Activated CD4-positive, alpha-beta T cell treated with anti-CD3 and anti-CD28 coated beads, Interleukin-2, amount 50 U/mL, for 4 hours (primary cell): ENCODE measurements at regions not wholly inside any gene's neighbourhood (a gene's known extent, or its start where the extent isn't known, plus 50 kb on each side); places are given as distances from the start of the nearest gene placed in this dataset.
"Not testable (repeated sequence)": the region's sequence is repeated elsewhere in the genome, so short reads cannot be mapped to it uniquely, and the experiment has no call there.

ENCODE experiments used
- DNase-seq, 2 experiments: peaks; one replicate each; pipeline ENCODE4 v3.0.0-alpha.2; 2020

DNA sequence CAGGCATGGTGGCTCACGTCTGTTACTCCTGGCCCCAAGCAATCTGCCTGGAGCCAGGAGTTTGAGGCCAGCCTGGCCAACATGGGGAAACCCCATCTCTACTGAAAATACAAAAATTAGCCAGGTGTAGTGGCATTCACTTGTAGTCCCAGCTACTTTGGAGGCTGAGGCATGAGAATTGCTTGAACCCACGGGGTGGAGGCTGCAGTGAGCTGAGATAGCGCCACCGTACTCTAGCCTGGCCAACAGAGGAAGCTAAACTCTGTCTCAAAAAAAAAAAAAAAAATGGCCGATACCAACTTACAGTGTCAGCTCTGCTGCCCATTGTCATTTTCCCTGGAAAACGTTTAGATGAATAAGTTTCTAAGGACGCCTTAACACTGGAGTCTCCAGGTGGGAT is 489.9 kb downstream of the TFAP2A start:
- no peak for DNase-seq

DNA sequence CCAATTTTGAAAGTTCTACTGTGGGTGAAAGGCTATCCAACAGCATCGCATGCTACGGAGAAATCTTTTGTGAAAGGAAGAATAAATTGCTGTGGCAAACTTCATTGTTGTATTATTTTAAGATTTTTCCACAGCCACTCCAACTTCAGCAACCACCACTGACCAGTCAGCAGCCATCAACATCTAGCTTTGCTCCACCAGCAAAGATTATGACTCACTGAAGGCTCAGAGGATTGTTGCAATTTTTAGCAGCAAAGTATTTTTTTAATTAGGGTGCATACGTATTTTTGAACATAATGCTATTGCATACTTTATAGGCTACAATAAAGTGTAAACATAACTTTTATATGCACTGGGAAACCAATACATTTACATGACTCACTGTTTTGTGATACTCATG is 493.5 kb downstream of the TFAP2A start:
- no peak for DNase-seq

DNA sequence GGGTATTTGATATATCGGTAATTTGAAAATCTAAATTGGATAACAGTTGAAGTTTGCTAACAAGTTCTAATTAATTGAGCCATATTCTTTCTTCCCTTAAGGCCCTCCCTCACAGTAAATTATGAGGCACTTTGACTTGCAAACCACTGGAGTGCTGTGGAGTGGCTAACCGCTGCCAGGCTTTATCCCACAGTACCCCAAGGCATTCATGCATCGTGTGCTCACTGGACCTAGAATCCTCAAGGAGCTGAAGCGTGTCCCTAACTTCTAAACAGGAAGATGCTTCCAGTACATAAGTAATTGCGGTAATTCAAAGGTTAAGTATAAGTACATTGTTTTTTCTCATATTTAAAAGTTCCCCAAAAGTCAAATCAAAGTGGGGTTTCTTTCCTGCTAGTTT is 499.9 kb downstream of the TFAP2A start:
- no peak for DNase-seq

DNA sequence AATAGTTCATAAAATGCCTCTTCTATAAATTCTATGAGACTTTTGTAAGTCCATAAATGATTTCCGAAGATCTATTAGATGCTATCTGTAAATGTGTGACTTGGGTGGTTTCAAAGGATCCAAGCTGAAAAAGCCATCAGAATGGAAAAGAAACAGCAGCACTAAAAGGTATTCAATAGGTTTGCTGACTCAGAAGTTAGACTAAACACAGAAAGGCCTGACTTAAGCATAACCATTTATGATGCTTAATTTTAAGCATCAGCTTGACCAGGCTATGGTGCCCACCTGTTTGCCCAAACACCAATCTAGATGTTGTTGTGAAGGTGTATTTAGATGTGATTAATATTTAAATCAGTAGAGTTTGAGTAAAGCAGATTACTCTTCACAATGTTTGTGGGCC is 513.5 kb downstream of the TFAP2A start:
- DNase-seq, result no peak

DNA sequence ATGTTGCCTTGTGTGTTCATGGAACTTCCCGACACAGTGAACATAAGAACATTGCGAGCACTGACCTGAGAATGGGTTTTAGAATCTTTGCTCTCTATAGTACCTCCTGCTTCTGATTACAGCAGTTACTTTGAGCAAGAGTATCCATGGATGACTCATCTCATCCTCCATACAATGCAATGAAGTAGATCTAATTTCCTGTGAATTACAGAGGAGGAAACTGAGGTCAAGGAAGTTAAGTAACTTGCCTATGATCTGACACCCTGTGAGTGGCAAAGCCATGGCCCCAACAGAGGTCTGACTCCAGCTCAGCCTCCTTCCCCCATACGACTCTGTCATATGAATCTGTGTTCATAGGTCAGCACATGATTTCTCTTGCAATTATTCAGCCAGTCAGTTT is 518.1 kb downstream of the TFAP2A start:
- DNase-seq, result no peak

DNA sequence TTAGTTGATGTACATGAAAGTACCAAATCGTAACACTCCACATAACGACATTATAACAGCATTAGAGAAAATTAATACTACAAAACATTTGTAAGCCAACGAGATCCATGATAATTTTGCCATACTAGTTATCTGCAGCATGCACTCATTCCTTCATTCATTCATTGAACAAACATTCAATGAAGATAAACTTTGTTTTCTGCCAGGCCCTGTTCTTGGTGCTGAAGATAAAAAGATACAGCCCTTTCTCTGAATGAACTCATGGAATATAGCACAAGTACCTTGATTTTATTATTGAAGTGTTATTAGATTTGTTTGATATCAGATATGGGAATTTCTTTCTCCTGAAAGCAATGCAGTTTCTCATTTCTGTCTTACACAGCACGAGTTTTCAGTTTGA is 524.0 kb downstream of the TFAP2A start:
- DNase-seq, result no peak

DNA sequence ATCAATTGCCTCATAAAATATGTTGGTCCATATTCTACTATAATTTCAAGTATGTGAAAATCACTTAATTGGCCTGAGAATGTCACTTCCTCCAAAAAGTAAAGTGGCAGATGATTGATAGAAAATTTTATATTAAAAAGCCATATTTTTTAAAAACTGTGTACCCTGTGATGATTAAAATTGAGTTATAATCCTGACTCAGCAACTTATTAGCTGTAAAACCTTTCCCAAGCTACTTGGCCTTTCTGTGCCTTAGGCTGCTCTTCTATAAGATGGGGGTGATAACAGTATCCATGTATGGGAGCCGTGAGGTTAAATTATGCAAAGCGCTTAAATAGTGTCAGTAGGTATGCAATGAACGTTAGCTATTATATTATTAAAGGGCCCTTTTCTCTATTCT is 524.4 kb downstream of the TFAP2A start:
- no peak for DNase-seq

DNA sequence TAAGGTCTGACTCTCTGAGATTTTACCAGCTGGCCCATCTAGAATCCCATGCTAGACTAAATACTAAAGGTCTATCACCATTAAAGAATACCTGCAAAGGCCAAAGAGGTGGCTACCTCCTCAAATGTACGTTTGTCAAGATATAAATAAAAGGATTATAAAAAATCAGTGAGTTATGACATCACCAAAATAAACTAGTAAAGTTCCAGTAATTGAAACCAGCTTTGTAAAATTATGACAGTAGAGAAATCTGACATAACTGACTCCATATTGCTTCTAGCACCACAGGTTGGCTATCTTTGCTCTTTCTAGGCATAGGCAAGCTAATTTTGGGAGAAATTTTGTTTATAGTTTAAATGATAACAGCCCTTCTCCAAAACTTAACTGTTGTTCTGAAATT is 536.3 kb downstream of the TFAP2A start:
- no peak for DNase-seq

DNA sequence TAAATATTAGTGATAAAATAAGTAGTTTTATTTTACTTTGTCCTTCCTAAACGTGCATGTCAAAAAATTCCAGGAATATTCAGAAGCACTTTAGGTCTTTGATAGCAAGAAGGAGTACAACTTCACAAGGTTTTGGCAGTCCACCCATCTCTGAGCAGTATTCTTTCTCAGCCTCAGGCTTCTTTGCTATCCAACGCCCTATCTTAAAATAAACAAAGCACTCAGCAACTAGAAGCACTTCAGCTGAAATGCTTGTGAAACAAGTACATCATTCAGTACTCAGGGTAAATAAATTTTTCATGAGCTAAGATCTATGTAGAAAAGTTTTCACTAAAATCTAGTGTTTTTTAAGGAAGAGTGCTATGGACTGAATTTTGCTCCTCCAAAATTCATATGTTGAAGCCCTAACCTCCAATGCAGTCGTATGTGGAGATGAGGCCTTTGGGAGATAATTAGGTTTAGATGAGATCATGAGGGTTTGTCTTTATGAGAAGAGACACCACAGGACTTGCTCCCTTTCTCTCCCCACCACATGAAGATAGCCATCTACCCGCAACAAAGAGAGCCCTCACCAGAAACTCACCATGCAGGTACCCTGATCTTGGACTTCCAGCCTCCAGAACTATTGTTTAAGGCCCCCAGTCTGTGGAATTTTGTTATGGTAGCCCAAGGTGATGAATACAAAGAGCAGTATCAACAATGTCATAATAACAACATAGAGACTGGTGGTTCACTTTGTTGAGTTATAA is 539.1 kb downstream of the TFAP2A start:
- no peak for DNase-seq

DNA sequence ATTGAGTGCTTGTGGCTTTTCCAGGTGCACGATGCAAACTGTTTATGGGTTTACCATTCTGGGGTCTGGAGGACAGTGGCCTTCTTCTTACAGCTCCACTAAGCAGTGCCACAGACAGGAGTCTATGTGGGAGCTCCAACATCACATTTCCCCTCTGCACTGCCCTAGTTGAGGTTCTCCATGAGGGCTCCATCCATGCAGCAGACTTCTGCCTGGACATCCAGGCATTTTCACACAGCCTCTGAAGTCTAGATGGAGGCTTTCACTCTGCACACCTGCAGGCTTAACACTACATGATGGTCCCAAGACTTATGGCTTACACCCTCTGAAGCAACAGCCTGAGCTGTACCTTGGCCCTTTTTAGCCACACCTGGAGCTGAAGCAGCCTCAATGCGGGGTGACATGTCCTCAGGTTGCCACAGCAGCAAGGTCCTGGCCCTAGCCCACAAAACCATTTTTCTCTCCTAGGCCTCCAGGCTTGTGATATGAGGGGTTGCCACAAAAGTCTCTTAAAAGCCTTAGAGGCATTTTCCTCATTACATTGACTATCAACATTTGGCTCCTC is 552.2 kb downstream of the TFAP2A start:
- DNase-seq, result no peak

DNA sequence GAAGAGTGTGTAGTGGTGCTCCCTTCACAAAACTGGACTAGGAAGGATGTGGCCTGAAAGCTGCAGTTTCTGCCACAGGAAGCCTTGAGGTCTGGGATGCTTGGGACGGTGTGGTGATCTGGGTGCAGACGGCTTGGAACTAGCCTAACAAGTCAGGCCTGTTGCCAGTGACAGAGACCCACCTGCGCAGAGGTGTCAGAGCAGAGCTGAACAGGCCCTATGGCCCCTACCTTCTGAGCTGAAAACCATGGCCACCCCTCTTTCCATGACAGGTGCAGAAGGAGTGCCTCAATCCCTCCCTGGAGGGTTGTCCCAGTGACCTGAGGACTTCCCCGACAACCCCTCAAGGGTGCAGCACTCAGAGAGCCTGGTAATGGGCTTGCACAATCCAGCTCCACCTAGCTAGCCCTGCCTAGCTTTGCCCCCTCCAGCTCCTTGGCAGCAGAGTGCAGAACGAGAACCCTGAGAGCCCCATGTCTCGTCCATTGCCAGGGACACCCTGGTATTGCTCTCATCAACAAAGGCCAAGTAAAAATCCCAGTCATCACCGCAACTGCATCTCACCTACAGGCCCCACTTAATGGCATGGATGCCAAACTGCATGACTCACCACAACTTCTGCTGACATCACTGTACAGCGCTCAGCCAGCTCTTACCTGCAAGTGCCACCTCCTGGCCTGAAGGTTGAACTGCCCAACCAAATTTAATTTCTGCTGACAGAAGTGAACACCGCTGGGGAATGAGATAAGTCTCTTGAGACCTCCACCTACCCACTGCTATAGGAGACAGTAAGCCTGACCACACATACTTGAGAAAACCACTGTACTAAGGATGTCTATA is 563.1 kb downstream of the TFAP2A start:
- DNase-seq, result no peak

DNA sequence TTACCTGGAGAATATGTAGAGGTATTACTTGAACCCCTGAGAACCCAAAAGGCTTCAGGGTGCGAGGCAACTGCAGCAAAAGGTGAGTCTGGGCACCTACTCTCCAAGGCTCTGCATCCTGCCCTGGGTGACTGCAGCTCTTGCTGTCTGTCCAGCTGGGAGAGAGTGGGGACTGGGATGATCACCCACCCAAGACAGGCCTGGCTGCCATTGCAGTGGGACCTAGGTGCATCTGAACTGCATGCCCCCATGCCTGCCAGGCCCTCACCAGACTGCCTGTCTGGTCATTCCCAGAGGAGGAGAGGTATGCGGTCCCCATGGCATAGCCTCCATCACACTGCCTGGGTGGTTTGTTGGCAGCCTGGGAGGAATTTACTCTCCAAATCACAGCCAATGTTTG is 563.9 kb downstream of the TFAP2A start:
- no peak for DNase-seq

DNA sequence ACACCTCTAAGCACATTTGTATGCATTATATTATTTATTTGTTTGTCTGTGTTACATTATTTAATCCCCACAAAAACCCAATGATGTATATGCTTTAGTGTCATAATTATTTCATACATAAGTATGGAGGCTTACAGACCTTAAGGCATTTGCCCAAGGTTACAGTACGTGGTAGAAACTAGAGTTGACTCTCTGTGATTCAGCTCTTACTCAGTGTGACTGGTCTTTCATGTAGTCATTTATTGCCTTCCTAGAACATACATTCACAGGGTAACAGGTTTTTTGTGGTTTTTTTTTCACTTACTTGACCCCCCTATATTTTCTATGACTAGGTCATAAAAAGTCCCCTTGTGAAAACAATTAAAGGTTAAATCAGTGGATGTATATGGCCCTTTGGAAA is 566.8 kb downstream of the TFAP2A start:
- no peak for DNase-seq

DNA sequence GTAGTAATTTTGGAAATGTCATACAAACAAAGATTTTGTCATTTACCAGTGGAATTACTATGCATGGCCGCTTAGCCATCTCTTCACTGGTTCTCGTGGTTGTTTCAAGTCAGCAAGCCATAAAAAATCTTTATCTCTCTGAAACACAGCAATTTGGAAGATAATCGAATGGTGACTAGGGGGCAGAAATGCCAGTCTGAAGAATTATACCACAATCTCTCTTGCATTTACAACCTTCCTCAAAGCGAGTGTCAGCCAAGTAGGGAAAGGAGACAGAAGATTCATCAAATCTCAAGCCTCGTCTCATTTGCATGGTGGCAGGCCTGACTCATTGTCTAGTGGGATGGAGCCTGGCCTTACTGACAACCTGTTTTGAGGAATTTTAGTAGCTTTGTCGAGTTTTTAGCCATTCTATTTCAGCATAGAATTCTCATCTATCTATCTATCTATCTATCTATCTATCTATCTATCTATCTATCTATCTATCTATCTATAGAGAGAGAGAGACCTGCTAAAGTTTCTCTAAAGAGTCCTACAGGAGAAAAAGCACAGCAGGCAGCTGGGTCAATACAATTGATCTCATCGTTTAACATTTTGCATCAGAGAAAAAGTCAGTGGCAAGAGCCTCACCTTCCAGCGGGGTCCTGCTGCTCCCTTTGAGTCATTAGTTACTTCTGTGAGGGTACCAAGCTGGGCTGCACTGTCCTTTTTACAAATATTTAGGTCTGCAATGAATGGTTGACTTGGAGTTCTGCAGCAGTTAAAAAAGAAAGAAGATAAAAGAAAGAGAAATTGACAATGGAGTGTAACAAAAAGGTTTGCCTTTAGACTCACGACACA is 572.8 kb downstream of the TFAP2A start:
- DNase-seq, result no peak

DNA sequence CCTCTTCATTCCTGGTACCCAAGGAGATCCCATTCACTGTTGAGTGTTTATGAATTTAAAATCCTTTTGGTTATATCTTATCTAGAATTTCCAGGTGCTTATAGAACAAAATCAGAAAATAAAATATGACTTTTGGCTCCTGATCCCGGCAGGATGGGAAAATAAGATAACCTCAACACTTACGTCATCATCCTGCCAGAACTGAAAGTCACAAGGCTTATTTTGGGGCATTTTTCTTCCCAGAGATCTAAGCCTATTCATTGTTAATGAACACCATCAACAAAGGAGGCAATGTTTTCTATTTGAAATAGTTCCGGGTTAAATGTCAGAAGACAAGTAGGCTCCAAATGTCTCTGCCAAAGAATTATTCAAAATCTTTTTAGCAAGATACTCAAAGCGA is 580.6 kb downstream of the TFAP2A start:
- no peak for DNase-seq

DNA sequence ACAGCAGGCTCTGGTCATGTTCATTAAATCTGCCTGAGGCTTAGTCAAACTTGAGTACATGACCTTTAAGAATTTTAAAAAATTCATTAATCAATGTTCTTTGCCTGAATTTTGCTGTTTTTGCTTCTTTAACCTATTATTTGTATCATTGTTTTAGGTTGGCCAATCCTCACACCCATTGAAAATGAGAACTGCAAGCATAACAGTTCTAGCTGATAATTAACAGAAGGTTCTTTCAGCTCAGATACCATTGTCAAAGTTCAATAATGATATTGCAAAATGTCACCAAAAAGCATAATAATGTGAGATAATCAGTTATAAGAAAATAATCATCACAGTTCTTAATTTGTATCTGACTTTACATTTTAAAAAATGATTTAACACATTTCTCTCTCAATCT is 583.1 kb downstream of the TFAP2A start:
- no peak for DNase-seq

DNA sequence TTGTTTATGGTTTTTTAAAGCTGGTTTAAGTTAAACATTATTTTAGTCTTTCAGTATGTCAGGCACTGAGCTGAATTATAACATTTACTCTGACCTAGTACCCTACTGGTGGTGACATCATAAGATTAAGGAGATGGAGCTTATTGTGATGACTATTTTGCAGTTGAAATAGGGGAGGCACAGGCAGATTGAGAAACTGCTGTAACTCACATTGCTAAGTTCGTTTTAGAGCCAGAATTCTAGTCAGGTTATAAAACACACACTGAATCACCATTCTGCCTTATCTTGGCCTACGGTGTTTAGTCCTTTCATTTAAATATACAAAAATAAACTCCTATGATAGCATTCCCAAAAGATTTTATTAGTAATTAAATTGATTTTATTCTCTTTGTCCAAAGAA is 584.1 kb downstream of the TFAP2A start:
- DNase-seq, result no peak

DNA sequence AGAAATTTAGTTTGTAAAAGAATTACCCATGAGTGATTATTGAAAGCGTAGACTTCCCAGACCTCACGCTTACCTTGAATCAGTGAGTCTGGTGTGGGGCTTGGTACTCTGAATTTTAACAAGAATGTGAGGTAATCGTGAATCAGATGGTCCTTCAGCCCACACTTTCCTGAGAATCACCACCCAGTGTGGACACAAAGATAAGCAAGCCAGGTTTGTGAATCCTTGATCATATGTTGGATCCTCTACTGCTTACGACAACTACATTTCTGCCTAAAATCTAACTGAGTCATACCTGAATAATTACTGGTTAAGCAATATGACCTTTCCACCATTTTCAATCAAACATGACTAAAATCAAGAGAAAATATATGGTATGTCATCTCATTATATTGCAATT is 589.3 kb downstream of the TFAP2A start:
- DNase-seq, result no peak

DNA sequence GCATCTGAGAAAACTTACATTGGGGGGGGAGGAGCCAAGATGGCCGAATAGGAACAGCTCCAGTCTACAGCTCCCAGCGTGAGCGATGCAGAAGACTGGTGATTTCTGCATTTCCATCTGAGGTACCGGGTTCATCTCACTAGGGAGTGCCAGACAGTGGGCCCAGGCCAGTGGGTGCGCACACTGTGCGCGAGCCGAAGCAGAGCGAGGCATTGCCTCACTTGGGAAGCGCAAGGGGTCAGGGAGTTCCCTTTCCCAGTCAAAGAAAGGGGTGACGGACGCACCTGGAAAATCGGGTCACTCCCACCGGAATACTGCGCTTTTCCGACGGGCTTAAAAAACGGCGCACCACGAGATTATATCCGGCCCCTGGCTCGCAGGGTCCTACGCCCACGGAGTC is 604.1 kb downstream of the TFAP2A start:
- not testable (repeated sequence) for DNase-seq

DNA sequence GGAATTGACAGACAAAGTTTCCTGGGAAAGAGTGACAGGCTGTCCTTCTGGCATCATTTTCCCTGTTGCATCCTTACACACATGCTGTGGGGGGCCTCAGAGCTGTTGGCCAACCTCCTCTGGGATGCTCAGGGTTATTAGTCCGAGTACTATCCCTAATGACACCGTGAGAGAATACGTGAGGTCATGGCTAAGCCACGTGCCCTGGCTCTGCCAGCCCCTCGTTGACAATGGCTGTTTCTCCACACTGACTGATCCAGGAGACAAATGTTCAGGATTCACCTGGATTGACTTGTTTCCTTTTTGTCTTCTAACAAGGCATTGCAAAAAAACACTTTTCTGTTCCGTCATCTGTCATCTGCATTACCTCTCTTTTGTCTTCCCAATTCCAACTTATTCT is 604.6 kb downstream of the TFAP2A start:
- DNase-seq, result no peak

DNA sequence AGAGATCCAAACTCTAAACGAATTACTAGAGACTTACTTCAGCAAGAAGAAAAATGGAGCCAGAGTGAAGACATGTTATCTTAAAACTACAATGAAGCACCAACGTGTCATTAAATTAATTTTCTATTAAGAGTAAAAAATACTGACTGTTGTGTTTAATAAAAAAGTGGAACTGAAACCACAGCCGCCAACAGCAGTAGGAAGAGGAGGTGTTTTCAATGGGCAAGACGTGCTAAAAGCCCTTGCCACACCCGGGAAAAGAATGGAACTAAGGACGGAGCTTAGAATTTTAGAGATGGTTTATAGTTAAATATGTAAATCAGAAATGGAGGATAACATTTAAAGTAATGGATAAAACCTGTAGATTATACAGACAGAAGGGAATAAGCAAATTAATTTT is 608.7 kb downstream of the TFAP2A start:
- no peak for DNase-seq

DNA sequence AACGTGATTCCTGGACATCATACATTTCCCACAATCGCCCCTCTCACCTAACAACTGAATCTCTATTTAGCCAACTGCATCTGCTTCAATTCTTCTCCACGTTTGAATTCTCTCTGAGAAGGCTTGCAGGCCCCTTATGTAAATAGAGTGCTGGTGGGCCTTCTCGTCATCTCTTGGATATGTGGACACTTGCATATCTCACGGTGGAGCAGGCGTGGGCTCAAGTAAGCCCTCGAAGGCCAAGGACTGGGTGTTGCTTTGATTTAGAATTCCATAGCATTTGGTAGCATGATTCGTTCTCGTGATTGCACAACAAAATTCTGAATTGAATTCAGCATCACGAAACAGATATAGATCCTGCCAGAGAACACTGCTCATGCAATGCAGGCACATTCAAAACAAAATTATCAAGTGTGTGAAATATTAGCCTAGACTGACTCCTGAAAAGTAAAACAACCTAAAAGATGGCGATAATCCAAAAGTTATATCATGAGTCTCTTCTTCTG is 613.6 kb downstream of the TFAP2A start:
- no peak for DNase-seq

DNA sequence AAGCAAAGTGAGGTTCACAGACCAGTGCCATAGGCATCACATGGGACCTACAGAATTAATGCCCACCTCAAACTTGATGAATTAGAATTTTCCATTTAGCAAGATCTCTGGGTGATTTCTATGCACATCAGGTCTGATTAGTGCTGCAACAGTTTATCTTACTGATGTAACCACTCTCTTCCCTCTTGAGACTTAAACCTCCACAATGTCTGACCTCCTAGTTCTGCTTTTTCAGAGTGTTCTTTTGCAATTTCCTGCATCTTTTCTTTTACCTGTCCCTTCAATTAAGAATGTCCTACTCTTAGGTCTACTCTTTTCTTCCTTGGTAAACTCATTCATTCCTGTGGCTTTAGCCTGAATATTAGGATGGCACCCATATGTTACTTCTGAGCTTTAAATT is 615.3 kb downstream of the TFAP2A start:
- no peak for DNase-seq
